GM19351 (cell line): ENCODE measurements at regions not wholly inside any gene's neighbourhood (a gene's known extent, or its start where the extent isn't known, plus 50 kb on each side); places are given as distances from the start of the nearest gene placed in this dataset.
"Not testable (repeated sequence)": the region's sequence is repeated elsewhere in the genome, so short reads cannot be mapped to it uniquely, and the experiment has no call there.

Experiments used
- ATAC-seq: cut with Tn5 transposase; IDR thresholded peaks from one replicate; pipeline ENCODE4 v1.9.1; 2021; ENCODE audit warnings: mild to moderate bottlenecking, moderate library complexity; ENCODE audit not compliant: unreplicated experiment

DNA sequence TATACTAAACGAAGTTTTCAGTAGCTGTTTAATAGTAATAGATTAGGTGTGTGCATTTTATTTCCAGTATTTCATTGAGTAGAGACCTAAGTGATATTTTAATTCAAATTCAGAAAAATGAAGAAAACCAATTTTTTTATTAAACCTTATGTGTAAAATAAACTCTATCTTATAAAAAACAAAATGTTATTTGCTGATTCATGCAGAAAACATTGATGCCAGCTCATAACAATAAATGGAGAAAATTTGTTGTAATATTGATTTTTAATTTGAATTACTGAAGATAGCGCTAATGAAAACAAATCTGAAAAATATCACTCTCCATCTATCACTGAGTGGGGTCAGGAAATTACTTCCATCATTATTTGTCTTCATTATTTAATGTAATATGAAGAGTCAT is 1177.8 kb upstream of the SEMA6A start:
- no peak for ATAC-seq

DNA sequence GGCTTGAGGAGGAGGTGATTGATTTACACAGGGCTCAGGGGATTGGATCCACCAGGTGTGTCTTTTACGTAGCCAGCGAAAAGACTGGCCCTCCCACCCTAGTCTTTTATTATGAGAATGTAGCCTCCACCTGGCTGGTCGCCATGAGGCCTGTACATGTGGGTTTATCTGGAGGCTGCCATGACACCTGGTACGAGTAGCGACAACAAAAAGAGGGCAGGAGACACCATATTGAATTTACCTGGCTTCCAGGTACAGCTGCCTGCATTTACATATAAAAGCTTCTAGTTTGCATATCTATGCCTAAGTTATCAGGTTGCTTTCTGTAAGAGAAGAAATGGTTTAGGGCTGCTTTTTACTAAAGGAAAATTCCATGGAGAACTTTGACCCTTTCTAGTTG is 1173.7 kb upstream of the SEMA6A start:
- no peak for ATAC-seq

DNA sequence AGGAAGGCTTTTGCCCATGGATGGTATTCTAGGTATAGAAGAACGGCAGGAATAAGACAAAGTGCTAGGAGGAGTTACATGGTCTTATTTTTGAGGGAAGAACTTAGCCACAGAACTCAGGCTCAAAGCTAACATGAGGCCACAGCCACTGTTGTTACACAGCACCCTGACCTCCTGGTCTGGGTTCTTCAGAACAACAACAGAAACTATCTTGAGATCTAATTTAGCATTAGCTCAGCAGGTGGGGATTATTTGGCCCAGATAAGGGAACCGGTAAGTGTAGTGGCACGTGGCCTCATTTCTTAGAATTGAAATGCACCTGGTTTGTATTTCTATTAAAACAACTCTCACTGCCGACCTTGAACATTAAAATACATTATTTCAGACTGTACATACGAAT is 1168.7 kb upstream of the SEMA6A start:
- no peak for ATAC-seq

DNA sequence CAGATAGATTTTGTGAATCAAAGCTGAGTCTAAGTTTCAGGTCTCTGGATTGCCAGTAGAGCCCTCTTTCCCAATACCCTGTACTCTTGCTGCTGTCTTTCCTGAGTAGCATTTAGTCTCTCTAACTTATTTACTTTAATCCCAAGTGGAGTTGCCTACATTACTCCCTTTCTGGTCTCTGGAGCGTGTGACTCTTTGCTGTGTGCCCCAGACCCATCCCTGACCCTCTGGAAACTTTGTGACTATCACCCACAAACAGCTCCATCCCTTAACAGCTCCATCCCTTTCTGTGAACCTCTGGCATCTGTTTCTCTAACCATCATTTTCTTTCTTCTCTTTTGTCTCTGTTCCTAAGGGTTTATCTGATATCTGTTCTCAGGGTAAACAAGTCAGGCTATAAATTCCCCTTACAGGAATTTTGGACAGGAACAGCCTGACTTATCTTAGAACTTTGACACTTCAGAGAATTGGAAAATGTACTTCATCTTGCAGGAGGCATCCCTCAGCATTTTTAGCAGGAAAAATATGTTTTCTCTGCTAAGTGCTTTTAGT is 1167.1 kb upstream of the SEMA6A start:
- no peak for ATAC-seq

- no peak for ATAC-seq
Observed at GRCh38 chr5:117740268-117740667, 1165.6 kb upstream of the SEMA6A start.

GRCh38 chr5:117738571-117738970 is 1163.9 kb upstream of the SEMA6A start:
- ATAC-seq: no peak

DNA sequence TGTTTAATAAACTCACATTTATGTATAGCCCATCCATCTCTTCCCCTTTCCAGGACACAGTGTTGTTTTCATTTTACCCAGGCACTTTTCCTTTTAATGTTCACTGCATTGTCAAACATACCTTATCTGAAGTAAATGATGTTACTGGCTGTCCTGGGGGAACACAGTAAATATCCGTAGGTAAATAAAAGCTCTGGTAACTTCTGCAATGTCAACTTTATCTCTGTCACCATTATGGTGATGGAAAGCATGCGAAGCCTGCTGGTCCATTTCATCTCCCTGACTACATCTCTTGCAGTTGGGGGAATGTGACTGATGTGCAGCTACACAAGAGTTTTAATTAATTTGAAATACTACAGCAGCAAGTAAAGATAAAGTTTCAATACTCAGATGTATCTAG is 1162.1 kb upstream of the SEMA6A start:
- no peak for ATAC-seq

DNA sequence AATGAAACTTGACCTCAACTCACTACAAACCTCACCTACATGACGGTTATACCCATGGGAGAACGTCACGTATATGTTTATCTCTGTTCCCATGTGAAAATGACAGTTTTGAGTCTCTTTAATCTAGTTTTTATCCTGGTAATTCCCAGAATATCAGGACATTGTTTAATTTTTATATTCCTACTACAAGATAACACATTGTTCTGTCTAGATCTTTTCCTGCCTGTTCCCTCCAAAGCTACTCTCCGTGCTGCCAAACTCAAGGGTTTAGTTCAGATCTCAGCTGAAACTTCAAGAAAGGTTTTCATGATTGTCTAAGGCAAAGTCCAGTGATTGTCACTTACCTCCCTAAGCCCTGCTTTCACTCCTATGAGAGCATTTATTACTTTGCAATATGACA is 1159.4 kb upstream of the SEMA6A start:
- no peak for ATAC-seq

GRCh38 chr5:117733051-117733450 is 1158.4 kb upstream of the SEMA6A start:
- ATAC-seq: no peak

DNA sequence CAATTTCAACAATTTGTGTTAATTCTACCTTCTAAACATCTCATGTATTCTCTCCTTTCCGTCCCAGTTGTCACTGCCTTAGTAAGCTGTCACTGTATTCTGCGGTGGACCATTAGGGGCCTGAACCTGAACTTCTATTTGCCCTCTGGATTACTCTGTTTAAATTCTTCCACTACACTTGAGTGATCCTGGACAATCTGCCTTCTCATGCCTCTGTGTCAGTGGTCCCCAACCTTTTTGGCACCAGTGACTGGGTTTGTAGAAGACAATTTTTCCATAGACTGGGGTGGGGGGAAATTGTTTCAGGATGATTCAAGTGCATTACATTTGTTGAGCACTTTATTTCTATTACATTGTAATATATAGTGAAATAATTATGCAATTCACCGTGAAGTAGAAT is 1157.6 kb upstream of the SEMA6A start:
- ATAC-seq: no peak

GRCh38 chr5:117731446-117731845 is 1156.8 kb upstream of the SEMA6A start:
- ATAC-seq: no peak

DNA sequence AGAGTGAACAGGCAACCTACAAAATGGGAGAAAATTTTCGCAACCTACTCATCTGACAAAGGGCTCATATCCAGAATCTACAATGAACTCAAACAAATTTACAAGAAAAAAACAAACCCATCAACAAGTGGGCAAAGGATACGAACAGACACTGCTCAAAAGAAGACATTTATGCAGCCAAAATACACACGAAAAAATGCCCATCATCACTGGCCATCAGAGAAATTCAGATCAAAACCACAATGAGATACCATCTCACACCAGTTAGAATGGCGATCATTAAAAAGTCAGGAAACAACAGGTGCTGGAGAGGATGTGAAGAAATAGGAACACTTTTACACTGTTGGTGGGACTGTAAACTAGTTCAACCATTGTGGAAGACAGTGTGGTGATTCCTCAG is 1146.2 kb upstream of the SEMA6A start:
- not testable (repeated sequence) for ATAC-seq

GRCh38 chr5:117719413-117719812 is 1144.8 kb upstream of the SEMA6A start:
- ATAC-seq: no peak

DNA sequence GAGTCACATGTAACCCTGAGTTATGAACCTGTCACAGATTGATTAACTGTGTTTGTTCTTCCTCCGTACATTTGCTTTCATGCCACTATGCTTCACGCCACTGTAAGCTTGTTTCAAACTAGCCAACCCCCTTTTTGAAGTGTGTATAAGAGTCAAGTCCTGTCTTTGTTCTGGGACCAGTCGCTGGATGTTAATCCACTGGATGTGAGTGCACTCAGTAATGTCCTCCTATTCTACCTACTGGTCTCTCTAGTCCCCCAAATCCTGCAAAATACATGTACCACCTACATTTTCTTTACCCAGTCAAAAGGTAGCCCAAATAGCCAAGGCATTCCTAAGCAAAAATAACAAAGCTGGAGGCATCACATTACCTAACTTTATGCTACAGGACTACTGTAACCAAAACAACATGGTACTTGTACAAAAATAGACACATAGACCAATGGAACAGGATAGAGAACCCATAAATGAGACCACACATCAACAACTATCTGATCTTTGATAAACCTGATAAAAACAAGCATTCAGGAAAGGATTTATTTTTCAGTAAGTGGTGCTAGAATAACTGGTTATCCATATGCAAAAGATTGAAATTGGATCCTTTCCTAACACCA is 1139.1 kb upstream of the SEMA6A start:
- ATAC-seq: no peak

DNA sequence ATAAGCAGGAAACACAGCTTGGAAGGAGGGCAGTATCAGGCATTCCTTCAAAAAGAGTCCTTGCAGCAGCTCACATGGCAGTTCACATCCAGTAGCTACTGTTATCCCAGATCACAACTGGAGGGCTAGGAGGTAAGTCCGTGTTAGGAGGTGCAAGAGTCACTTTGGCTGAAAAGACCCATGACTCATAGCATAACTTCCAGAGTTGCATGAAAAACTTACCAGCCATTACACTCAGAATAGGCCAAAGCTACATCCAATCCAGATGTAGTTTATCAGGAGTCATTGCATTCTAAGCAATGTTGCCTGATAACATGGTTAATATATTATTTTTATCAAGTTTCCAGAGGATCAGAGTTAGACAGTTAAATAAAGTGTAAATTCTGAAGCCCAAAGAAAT is 1126.4 kb upstream of the SEMA6A start:
- ATAC-seq: no peak

- ATAC-seq: no peak
Observed at GRCh38 chr5:117692606-117693005, 1118.0 kb upstream of the SEMA6A start.

DNA sequence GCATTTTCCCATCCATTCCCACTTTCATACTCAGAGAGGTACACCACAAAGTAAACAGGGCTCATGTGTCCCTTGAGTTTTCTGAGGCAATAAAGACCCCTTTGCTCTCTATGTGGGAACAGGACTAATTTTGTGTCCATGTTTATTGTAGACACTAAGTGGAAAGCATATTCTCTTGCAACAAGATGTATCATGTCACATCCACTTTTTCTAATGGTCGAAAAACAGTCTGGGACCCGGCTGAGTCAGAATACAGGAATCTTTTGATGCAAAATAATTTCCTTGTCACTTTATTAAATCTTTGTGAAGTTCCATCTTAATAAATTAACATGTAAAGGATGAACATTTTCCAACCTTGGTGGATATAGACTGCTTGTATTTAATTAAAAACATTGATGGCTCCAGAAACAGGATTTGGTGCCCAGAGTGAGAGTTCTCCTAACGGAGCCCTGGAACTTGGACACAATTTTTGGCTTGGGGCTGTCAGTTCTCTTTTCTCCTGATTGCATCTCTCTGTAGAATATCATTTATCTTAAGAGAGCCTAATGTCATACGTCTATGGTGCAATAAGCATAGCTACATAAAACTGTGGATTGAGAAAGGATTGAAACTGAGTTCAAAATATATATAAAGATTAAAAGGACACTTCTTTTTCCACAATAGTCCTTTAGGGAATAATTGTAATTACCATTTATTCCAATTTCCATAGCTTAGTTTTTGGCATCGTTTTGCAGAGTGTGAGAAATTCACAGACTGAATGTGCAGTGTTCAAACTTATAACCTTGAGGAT is 1116.7 kb upstream of the SEMA6A start:
- ATAC-seq: no peak

GRCh38 chr5:117690612-117691011 is 1116.0 kb upstream of the SEMA6A start:
- no peak for ATAC-seq

DNA sequence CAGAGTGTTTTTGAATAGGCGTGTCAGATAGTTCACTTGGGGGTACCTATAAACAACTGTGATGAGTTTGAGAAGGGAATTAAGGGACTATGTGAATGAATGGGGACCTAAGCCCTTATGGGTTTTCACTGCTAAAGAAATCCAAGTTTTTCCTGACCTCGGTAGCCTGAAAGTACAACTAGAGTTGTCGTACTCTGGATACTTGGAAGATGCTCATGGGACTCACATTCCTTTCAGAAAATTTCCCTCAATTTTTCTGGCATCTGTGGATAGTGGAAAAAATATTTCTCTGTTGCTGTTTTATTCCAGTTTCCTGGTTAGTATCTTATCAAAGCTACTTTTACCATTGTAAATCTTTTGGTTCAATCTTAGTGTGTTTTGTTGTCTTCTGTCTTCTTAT is 1112.3 kb upstream of the SEMA6A start:
- no peak for ATAC-seq

DNA sequence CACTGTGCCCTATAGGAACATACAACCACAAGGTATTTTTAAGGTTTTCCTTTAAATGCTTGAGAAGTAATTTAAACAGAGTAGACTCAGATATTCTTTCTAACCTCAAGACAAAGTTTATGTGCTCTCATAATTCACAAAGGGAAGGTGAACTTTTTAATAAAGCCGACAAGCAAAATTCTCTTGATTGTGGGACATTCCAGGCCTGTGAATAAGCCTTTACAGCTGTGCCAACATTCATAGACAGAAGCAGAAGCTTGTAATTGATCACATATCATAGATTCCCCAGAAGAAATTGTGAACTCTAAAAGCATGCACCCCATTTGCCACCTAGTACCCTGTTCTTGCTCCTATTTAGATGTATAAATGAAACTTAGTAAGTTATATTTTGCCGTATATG is 1107.8 kb upstream of the SEMA6A start:
- ATAC-seq: no peak

GRCh38 chr5:117681431-117682254 is 1107.0 kb upstream of the SEMA6A start:
- peak; percentile 88 for ATAC-seq

DNA sequence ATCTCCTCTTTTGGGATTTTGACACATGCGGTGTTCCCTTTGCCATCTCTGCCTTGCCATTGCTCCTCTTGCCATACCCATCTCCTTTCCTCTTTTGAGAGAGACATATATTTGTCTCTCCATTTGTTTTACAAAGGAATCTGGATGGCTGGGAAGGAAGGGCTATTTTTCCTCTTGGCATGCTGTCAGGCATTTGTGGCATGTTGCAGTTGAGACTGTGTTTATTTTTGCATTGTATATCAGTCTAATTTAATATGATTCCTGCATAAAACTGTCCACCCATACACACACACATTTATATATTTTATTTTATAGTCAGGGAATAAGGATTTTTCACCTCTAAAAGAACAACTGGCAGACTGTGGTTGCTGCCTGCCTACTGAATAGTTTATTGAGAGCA is 1105.8 kb upstream of the SEMA6A start:
- no peak for ATAC-seq
